Right lung (tissue), 2 donors: ENCODE measurements at regions not wholly inside any gene's neighbourhood (a gene's known extent, or its start where the extent isn't known, plus 50 kb on each side); places are given as distances from the start of the nearest gene placed in this dataset.

Experiments
- DNase-seq, 2 donors: peaks; one replicate each; pipeline ENCODE4 v3.0.0-alpha.2; 2013

DNA sequence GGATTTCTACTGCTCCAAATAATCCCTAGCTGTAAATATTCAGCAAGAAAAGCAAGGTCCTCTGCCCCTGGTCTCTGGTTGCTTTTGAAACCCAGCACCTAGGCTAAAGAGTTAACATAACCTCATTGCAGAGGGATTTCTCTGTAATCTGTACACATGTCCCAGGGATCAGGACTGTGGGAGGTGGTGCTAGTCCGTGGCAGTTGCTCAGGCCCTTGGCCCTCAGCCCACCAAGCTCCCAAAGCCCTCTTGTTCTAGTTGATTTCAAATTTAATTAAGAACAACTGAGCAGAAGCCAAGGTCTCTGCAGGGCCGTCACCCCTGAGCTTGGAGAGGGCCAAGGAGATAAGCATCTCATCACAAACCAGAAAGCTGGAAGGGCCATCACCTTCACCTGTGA is 181.1 kb downstream of the SOX9 start:
- DNase-seq = no peak

DNA sequence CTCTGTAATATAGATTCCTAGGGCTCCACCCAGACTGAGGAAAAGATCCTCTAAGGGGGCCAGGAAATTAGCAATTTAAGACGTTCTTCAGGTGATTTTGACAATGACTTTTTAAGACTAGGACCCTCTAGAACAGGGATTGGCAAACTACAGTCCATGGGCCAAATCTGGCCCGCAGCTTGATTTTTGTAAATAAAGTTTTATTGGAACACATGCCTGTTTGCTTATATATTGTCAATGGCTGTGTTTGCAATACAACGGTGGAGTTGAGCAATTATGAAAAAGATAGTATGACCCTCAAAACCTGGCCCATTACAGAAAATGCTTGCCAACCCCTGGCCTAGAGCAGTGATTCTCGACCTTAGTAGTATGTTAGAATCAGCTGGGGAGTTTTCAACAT is 181.9 kb downstream of the SOX9 start:
- no peak for DNase-seq

DNA sequence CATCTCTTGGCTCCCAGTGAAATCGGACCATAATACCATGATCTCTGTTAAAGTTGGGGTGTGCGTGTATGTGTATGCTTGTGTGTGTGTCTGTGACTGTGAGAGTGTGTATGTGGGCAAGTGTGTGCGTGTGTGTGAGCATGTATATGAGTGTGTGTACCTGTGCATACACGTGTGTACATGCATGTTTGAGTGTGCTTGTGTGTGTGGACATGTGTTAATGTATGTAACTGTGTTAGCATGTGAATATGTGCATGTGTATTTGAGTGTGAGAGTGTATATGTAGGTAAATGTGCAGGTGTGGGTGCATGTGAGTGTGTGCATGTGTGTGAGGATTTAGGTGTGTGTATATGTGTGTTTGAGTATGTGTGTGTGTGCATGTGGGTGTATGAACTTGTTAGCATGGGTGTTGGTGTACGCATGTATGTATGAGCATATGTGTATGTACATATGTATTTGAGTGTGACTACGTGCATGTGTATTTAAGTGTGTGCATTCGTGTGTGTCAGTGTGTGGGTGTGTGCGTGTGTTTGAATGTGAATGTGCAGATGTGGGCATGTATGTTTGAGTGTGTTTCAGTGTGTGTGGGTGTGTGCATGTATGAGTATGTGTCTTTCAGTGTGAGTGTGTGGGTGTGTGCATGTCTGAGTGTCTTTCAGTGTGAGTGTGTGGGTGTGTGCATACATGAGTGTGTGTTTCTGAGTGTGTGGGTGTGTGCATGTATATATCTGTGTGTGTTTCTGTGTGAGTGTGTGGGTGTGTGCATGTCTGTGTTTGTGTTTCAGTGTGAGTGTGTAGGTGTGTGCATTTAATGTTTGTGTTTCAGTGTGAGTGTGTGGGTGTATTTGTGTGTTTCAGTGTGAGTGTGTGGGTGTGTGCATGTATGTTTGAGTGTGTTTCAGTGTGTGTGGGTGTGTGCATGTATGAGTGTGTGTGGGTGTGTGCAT is 183.2 kb downstream of the SOX9 start:
- DNase-seq = no peak

DNA sequence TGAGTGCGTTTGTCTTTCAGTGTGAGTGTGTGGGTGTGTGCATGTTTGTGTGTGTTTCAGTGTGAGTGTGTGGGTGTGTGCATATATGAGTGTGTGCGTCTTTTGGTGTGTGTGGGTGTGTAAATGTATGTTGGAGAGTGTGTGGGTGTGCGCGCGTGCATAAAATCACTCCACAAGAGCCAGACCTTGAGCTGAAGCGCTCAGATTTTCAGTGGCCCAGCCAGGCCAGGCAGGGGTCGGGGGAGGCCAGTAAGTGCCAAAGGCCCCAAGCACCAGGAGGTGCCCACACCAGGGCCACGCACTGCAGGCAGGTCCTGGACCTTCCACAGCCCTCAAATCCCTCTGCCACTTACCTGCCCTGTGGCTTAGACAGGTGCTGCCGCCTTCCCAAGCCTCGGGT is 184.0 kb downstream of the SOX9 start:
- no peak for DNase-seq

DNA sequence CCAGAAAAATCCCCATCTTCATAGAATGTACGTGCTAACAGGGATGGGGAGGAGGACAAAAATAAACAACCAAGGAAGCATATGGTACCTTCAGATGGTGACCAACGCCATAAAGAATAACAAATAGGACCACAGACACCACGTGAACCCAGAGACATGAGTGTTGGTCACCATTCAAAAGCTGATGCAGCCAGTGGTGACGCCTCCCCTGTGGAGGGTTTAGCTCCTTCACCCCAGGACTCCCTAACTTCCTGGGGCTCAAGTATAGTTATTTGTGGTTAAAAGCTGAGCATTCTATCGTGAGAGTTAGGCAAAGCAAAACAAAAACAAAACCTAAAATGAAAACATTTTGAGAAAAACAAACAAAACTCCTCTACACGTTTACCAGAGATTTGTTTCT is 184.7 kb downstream of the SOX9 start:
- DNase-seq = no peak

DNA sequence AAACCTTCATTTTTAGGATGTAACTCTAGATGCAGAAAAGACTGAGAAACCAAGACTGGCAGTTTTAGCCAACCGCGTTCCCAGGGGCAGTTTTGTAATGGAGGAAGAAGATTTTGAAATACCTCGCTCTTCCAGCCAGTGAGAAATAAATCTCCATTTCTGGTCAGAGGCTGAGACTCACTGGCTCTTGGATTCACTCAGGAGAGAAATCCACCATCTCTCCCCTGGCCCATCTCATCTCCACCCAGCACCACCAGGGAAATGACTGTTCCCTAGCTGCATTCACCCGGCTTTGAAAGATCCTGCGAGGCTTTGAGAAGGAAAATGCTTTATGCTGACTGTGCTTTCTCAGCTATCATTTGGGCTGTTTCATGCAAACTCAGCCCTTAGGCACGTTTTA is 185.2 kb downstream of the SOX9 start:
- no peak for DNase-seq

DNA sequence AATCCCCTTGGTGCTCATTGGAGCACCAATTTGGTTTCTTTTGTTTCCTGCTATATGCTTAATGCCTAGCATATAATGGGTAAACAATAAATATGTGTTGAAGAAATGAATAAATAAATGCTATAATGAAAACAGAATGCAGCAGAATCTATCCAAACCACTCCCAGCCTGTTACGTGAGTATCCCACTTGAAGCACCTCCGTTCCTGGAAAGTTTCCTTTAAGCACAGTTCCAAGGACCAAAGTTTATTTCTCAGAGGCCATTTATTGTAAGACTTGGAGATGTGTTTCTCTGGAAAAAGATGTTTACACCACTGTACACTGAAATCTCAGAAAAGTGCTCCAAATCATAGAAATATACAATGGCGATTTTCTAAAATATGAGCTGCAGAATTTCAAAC is 187.0 kb downstream of the SOX9 start:
- DNase-seq = no peak

DNA sequence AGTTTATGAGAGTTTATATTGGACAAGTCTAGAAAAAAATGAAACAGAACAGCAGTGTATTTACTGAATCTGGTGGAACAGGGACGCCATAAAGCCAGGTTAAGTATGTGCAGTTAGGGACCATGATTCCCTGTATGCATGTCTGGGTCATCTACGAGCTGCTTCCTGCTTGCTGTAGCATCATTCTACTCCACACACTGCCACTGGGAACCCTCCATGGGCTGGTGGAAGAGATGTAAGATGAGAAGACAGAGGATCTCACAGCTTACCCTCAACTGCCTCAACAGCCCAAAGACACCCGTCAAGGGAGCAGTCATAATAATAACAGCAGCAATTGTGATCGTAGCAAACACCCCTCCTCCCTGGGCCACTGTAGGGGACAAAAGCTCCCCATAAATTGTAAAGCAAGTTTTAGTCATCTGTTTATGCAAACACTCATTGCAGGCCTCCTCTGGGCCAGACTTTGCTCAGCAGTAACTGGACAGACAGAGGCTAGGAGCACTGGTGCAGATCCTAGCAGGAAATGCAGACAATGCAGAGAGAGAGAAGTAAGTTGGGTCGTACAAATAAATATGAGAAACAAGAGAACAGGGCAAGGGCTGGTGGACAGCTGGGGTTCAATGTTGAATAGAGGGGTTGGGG is 188.0 kb downstream of the SOX9 start:
- no peak for DNase-seq

DNA sequence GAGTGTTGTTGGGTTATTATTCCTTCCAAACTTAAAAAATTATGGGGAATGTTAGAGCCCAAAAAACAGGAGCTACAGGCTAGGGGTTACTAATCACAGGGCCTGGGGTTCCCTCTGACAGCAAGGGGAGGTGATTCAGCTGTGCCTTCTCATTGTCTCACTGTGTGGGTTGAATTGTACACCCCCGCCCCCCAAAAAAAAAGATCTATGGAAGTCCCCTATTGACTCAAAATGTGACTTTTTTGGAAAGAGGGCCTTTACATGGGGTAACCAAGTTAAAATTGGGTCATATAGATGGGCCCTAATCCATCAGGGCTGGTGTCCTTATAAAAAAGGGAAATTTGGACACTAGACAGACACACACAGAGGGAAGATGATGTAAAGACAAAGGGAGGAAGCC is 190.2 kb downstream of the SOX9 start:
- no peak for DNase-seq

DNA sequence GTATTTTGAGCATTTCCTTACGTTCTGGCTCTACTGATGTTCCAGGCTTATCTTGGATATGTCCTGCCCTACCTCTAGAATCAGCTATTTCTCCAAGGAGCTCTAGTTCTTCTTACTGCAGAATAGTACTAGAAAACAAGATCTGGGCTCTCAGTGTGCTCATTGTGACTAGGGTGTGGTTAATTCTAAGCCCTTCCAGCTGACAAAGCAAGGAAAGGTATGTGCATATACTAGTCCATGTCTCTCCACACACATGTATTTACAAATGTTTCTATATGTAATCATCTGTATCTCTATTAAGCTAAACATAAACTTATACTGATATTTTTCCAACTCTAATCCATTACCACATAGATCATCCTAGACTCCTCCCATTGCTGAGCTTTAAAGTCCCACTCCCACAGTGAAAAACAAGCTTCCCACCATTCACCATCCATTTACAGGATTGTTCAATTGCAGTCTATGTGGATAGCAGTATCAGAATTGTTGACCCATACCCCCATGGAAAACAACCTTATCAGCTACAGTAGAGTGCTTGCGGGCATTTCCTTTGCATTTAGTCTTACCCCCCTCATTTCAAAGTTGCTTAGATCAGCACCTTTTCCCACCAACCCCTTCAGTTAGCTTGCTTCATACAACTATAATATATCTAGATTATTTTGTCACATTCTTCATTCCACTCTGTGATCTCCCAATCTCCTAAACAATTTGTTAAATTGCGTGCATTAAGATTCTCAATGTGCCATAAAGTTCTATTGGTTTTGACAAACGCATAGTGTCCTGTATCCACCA is 194.5 kb downstream of the SOX9 start:
- no peak for DNase-seq

DNA sequence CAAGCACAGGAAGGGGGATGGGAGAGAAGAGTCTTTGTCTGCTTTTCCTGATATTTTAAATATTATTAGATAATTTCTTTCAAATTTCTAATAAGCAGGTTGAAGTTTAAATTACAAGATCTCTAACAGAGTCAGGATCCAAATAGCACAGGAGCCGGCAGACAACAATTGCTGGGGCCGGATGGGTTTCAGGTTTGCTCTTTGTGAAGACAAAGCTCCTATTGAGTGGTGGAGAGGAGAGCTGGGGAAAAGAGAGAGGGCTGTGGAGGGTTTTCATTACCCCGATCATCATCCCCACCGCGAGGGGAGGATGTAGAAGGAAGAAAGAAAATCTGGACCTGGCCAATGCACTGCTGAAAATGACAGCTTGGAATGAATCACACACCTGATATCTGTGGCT is 197.3 kb downstream of the SOX9 start:
- DNase-seq = no peak

DNA sequence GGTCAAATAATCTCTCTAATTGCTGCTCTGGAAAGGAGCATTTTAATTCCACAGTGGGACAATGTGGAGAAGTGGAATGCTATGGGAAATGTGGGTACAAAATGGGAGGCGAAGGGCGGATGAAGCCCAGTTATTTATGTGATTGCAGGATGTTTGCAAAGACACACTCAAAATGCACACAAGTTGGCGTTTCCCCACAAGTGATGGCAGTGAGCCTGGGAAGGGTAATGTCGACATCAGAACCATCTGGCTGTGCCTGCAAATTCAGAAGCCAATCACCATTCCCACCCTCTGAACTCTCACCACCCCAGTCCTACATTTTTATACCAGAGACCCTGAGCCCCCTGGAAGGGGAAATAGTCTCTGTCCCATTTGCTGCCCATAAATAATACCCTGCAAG is 201.1 kb downstream of the SOX9 start:
- DNase-seq = no peak

DNA sequence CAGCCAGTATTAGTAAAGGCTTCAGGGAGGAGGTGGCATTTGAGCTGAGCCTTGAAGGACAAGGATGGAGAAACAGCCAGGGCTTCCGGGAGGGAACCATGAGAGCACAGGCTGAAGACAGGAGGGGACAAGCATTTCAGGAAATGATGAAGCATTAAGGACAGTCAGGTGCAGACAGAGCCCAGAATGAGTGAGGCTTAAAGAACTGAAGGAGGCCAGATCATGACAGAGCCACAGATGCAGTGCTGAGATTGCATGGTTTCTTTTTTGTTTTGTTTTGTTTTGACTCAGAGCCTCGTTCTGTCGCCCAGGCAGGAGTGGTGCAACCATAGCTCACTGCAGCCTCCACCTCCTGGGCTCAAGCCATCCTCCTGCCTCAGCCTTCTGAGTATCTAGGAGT is 211.5 kb downstream of the SOX9 start:
- DNase-seq = no peak

DNA sequence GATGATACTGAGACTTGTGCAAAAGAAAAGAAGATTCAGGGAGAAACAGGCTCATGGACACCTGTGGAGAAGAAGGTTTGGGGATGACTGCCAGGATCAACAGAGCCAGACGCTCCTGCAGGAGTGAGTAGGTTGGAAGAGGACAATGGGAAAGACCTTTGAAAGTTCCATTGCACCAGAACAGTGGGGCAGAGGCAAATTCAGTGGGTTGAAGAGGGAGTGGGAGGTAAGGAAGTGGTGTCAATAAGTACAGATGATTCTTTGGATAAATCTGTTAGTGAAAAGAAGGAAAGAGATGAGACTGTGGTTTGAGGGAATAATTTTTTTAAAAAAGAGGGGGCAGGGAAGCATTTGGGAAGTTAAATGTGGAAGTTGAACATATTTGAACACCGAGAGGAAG is 212.8 kb downstream of the SOX9 start:
- no peak for DNase-seq

DNA sequence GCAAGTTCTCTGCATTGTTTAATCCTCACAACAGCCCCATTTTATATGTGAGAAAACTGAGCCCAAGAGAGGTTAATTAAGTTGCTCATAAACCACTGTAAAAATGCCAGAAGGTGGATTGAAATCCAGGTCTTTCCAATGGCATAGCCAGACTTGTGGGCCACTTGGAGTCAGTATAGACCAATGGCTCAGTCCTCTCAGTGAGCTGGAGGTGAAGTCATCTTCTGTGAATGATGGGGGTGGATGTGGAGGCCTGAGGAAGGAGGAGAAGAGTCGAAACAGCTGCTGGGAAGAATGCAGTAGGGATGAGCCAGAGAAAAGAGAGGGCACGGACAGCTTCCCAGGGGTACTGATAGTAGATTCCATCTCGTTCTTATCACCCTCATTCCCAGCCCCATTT is 213.4 kb downstream of the SOX9 start:
- DNase-seq = no peak

DNA sequence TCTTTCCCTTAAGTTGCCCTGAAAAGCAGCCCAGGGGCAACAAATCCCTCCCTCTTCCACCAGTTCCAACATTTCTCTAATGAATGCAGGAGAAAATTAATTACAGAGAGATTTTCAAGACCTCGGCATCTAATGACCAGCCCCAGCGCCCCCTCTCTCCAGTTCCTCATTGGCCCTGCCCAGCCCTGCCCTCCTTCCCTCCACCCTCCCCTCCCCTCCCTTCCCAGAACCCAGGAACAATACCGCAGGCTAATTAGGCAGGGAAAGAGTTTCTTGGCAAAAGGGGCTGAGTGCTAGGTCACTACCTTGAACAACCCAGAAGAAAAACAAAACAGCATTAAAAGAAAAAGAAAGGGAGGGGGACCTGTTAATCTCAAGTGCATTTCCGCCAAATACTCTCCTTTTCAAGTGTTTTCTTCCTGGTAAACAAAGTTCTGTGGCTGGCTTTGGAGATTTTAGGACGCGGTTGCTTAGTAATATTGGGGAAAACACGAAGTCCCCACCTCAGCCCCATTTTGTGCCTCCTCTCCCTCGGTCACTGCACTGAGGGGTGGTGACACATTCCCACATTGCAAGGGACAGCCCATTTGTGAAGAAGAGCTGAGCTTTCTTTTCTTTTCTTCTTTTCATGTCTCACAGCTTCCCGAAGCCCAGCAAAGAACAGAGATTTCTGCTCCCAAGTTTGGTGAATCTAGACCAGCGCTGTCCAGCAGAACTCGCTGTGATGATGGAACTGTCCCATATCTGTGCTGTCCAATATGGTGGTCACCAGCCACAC is 215.4 kb downstream of the SOX9 start:
- DNase-seq = no peak

DNA sequence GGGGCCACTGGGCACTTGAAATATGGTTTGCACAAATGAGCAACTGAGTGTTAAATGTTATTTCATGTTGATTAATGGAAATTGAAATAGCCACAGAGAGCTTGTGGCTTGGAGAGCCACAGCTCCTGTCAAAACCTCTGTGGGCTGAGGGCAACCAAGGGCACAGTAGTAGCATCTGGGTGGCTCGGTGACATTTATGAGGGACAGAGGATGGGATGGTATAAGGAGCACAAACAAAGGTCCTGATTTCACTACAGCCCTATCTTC is 215.9 kb downstream of the SOX9 start:
- no peak for DNase-seq

DNA sequence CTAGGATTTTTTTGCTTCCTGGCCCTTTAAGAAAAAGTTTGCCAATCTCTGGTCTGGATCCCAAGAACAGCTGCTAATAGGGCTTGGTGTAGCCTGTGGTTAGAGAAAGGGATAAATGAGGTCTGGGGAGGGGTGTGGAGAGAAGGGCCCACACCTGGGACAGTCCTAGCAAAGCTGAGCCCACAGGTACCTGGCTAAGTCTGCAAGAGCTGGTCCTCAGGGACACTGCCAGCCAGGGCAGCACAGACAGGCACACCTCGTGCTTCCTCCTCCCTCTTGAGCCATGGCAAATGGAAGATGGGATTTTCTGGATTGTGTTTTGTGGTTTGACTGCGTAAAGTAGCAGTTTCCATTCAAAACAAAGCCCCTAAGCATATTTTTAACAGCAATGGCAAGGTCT is 217.5 kb downstream of the SOX9 start:
- DNase-seq = no peak

DNA sequence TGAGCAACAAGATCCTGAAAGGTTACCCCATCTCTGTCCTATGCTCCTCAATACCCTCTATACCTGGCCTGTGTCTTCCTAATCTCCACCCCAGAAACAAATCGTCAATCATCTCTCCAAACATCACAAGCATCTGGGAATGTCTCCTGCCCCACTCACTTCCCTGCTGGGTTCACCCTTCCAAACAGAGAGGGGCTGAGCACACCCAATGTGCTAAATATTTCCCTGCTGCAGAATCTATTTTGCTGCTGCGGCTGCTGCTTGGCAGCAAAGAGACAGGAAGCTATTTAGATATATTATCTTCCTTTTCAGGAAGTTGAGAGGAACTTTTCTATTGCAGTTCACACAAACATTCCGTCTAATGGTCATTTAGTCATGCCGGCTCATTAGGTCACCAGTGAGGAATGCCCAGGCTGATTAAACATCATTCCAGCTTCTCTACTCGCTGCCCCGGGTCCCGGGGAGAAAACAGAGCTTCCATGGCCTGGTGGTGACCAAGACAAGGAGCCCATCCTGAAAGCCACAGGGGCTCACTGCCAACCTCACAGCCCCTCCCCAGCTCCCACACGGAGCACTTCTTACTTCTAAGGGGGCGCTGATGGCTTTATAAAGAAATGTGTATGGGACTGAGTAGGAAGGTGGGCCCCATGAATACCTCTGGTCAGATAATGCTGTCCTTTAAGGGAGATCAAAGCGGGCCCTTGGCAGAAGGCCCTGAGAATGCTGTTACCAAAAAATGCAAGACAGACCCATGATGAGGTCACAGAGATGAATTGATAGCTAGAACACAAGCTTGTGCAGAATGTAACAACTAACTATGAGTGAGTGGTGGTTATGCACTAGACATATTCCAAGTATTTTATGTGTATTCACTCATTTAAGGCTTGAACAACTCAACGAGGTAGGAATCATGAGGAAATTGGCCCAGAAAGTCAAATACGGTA is 218.3 kb downstream of the SOX9 start:
- DNase-seq = peak; percentile 59 to 64

DNA sequence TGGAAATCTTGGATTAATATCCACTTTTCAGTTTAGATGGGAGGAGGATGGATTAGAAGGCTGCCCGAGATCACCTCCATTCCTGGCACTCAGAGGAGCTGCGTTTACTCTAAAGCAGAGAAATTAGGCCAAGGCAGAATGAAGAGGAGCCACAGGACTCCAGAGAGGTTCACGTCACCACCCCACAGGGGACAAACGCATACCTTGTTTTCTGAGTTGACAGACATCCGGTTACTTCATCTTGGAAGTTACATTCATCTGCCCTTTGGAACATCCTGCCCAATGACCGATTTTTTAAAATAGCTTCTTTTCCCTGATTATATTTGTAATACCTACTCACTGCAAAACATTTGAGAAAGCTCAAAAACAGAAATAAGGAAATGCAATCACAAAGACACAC is 220.0 kb downstream of the SOX9 start:
- no peak for DNase-seq

DNA sequence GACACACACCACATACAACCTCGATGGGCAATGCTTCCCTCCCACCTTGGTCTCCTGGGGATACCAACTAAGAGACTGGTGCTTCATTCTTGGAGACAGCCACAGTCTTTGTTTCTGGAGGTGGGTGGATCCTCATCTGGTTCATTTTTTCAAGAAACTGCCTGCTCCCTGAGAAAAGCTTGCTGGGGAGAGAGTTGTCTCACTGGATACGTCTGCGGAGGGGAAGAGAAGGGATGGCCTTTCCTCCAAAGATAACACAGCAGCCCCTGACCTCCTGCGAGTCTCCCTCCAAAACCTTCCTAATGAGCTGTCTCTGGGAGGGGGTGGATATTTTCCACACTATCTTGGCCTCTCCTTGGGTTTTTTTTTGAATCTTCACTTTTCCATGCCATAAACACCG is 221.2 kb downstream of the SOX9 start:
- DNase-seq = no peak
